ENCODE measurements at regions not wholly inside any gene's neighbourhood (a gene's known extent, or its start where the extent isn't known, plus 50 kb on each side); places are given as distances from the start of the nearest gene placed in this dataset.
"Not testable (repeated sequence)": the region's sequence is repeated elsewhere in the genome, so short reads cannot be mapped to it uniquely, and the experiment has no call there.

GRCh38 chr19:32032561-32032960, 312.8 kb upstream of the ZNF507 start:
- DNase-seq (ENCODE audit: low read depth, low spot score) = no peak

DNA sequence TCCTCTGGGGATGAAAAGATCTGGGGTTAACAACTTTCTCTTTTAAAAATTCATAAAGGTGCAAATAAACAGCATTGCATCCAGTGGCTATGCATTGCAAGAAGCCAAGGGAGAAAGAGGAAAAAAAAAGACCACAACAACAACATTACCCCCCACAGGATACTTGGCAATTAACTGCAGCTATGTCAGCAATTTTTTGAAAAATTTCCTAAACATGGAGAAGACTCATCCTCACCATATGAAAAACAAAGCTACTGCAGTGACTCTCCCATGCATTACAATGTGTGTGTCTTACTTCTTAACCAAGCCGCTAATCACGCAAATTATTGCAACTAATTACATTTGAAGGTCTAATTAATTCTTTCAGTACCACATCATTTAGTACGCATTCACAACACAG, 309.8 kb upstream of the ZNF507 start:
- no peak for DNase-seq (ENCODE audit: low read depth, low spot score)

- no peak for DNase-seq (ENCODE audit: low read depth, low spot score)
Measured at GRCh38 chr19:32038021-32038920, 307.1 kb upstream of the ZNF507 start.

DNA sequence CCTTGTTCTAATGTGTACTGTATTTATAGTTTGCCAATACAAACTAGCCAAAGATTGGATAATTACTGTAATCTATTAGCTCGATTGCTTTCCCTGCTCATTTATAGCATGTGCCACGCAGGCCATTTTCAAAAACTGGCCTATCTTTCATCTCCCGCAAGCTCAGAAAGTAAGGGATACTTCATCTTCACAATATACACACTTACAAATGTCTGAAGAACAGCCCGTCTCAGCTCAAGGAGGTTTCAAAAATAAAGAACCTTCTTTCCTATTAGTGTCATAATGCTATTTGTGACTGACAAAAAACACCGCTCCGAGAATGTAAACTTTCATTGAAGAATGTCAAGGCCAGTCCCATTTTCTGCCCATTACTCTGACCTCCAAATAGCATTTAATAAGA, 306.4 kb upstream of the ZNF507 start:
- DNase-seq (ENCODE audit: low read depth, low spot score) = no peak

- no peak for DNase-seq (ENCODE audit: low read depth, low spot score)
Measured at GRCh38 chr19:32039440-32039839, 306.0 kb upstream of the ZNF507 start.

- no peak for DNase-seq (ENCODE audit: low read depth, low spot score)
Measured at GRCh38 chr19:32040236-32040635, 305.2 kb upstream of the ZNF507 start.

DNA sequence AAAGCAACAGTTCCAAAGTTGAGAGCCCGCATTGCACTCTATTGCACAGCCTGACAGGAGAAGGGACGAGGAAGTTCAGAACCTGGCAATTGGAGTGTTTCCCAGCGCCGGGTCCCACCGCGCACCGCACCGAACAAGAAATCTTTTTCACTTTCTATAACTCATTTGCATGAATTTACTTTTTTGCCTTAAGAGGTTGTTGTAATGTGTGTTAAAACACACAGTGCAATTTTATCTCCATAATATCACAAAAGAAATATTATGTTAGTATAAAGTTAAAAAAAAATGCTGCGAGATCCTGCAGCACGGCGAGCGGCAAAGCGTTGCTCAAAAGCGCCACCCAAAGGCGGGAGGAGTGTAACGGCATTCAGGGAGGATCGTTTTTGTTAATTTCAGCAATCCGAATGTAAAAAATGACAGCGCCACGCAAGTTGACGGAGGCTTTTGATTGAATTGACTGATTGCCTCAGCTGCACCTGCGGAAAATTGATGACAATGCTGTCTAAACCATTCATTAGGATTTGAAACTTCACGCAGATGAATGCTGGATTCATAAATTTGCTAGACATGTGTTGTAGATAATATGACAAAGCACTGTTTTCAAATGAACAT, 303.6 kb upstream of the ZNF507 start:
- DNase-seq (ENCODE audit: low read depth, low spot score) = no peak

DNA sequence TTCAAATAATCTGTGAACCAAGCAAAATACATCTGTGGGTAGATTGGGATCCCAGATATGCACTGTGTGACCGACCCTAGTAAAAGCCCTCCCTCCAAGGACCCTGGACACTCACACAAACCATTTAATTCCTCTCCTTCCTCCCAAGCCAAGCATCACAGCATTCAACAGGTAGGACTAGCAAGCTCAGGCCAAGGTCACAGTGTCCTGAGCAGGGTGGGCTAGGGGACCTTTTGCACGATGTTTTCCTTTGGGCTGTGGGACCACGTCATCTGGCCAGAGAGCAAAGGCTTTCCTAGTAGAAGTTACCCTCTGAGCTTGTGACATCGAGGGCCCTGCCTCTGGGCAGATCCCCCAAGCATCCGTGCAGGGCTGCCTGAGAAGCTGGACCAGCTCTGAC, 297.6 kb upstream of the ZNF507 start:
- no peak for DNase-seq (ENCODE audit: low read depth, low spot score)

DNA sequence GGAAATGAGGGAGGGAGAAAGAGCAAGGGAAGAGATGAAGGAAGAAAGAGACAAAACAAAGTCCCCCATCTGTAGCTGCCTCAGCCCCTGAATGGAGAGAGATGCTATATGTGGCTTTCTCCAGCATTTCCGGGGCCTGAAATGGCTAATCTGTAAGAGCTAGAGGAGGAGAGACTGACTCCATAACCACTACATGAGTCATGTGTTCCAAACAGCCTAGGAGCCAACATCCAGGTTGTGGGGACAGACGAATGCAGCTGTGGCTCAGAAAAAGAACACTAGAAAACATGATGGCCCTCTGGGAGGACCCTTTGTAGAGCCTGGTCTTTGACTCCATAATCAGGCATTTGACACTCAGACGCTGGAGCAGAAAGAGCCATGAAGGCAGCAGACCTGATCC, 292.0 kb upstream of the ZNF507 start:
- DNase-seq (ENCODE audit: low read depth, low spot score) = no peak

GRCh38 chr19:32053861-32054260, 291.5 kb upstream of the ZNF507 start:
- DNase-seq (ENCODE audit: low read depth, low spot score) = no peak

GRCh38 chr19:32058131-32058530, 287.3 kb upstream of the ZNF507 start:
- no peak for DNase-seq (ENCODE audit: low read depth, low spot score)

- no peak for DNase-seq (ENCODE audit: low read depth, low spot score)
Measured at GRCh38 chr19:32061315-32061714, 284.1 kb upstream of the ZNF507 start.

GRCh38 chr19:32063601-32064000, 281.8 kb upstream of the ZNF507 start:
- no peak for DNase-seq (ENCODE audit: low read depth, low spot score)

DNA sequence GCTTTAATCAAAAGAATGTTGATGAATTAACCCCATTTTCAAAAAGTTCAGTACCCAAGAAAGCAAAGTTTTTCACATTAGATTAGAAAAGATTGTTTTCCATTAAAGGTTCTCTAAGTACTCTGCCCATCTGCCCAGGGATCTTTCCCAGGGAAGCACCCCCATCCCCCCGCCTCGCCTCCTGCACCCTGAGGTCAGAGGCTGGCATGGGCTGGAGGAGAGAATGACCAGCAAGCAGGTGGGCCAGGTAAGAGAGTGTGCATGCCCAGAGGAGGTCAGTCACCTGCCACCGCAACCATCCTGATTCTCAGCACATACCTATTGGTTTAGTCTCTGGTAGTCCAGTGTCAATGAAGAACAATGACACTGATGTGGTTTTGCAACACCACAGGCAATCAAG, 279.4 kb upstream of the ZNF507 start:
- DNase-seq (ENCODE audit: low read depth, low spot score) = no peak

GRCh38 chr19:32067685-32068084, 277.7 kb upstream of the ZNF507 start:
- DNase-seq (ENCODE audit: low read depth, low spot score) = no peak

GRCh38 chr19:32068793-32069192, 276.6 kb upstream of the ZNF507 start:
- DNase-seq (ENCODE audit: low read depth, low spot score) = no peak

- no peak for DNase-seq (ENCODE audit: low read depth, low spot score)
Measured at GRCh38 chr19:32070101-32070500, 275.3 kb upstream of the ZNF507 start.

DNA sequence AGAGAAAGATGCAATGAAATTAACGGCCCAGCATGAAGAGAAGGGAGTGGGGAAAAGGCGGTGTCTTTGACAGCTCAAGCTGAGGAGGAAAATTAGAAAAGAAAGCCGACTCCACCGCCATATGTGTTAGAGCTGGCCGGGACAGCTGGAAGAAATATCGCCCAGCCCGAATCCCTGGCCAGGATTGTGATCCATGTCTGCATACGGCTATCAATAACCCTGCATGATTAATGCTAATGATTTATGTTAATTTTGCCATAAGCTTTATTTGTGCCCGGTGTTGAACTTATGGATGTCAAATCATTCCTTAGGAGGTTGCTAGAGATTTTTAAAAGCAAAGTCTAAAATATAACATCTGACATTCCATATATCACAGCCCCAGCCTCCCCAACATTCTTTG, 263.4 kb upstream of the ZNF507 start:
- DNase-seq (ENCODE audit: low read depth, low spot score) = no peak

DNA sequence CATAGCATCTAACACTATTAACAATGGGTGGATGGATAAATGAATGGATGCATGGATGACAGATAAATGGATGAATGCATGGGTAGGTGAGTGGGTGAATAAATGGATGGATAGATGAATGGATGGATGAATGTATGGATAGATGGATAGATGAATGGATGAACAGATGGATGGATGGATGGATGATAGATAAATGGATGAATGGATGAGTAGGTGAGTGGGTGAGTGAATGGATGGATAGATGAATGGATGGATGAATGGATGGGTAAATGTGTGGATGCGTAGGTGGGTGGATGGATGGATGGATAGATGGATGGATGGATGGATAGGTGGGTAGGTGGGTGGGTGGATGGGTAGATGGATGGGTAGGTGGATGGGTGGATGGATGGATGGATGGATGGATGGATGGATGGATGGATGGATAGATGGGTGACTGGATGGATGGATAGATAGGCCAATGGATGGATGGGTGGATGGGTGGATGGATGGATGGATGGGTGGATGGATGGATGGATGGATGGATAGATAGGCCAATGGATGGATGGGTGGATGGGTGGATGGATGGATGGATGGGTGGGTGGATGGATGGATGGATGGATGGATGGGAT, 260.6 kb upstream of the ZNF507 start:
- not testable (repeated sequence) for DNase-seq (ENCODE audit: low read depth, low spot score)

GRCh38 chr19:32091241-32091640, 254.2 kb upstream of the ZNF507 start:
- DNase-seq (ENCODE audit: low read depth, low spot score) = no peak

DNA sequence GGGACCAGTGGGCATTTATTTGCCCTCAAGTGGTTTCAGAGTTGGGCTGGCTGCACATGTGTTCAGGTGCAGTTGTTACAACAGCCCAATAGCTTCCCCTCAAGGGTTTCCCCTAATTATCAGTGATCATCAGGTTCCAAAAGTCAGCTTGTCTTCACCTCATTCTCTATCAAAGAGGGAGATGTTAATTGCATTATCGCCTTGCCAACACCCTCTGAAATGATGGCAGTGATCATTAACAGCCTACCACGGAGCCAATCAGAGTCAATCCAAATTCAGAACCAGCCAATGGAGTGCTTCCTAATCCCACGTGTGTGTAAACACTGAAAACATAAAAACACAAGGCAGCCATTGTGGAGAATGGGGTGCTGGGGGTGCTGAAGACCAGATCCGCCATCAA, 248.4 kb upstream of the ZNF507 start:
- DNase-seq (ENCODE audit: low read depth, low spot score) = no peak

DNA sequence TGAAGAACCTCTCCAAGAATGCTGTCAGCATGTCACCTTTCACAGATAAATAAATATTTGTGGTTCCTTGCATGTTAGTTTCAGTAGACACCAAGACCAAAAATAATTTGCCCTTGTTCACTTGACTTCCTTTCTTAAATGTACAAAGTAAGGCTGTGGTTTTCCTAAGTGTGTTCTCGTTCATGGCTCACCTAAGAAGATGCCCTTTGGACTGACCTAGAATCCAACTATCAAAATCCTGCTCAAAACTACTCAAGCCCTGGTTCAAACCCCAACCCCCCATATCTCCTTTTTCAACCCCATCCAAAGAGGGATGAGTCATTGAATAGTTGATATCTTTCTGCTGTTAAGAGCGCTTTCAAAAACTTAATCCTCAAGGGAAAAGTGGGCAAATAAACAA, 247.8 kb upstream of the ZNF507 start:
- DNase-seq (ENCODE audit: low read depth, low spot score) = no peak

- no peak for DNase-seq (ENCODE audit: low read depth, low spot score)
Measured at GRCh38 chr19:32098968-32099367, 246.4 kb upstream of the ZNF507 start.
